A549 (cell line): ENCODE measurements at regions not wholly inside any gene's neighbourhood (a gene's known extent, or its start where the extent isn't known, plus 50 kb on each side); places are given as distances from the start of the nearest gene placed in this dataset.

Source experiments
- ATAC-seq, 2 experiments: fragments of 200-7000 bp in 1 of 2; fragments of >200 bp in 1 of 2; cut with Nextera tagmentation in 1 of 2; cut with Tn5 transposase in 1 of 2; 3 replicates each; pipeline versions ENCODE4 v1.8.0 to v1.9.1; 2018 to 2020; ENCODE audit warnings: mild to moderate bottlenecking in 1 of 2, moderate library complexity in 1 of 2
- CTCF ChIA-PET: fragments of 300-600 bp; sonication (Branson Sonifier 250); formaldehyde crosslinking; extraction: SDS; loops from one replicate; lab custom pipeline; 2021; ENCODE audit warnings: antibody characterized with exemption, inconsistent platforms; lab: Yijun Ruan, JAX
- POLR2A ChIA-PET: fragments of 350-600 bp; formaldehyde crosslinking; extraction: SDS; loops from one replicate; lab custom pipeline; 2021; ENCODE audit warnings: antibody characterized with exemption, inconsistent platforms; lab: Yijun Ruan, JAX
- DNase-seq, 2 experiments: peaks; one replicate each; pipeline versions ENCODE4 v3.0.0 to v3.0.0-alpha.2; 2011 to 2016; ENCODE audit warnings: low read depth in 1 of 2, low spot score in 1 of 2
- FAIRE-seq: peaks from 2 replicates; lab custom pipeline; 2011; peaks lifted over from hg19 to GRCh38; lab: Jason Lieb, UNC
- H3K27ac ChIP-seq, 2 experiments: fragments of >200 bp; sonication (Bioruptor Twin); formaldehyde crosslinking; 3 replicates each; pipeline ENCODE4 v1.5.1; 2016 to 2017
- H3K4me1 ChIP-seq: fragments of >200 bp; sonication (Bioruptor Twin); formaldehyde crosslinking; 3 replicates; pipeline ENCODE4 v1.6.1; 2016
- H3K4me2 ChIP-seq: fragments of >200 bp; sonication (Bioruptor Twin); formaldehyde crosslinking; 3 replicates; pipeline ENCODE4 v1.6.1; 2016
- H3K4me3 ChIP-seq: fragments of >200 bp; sonication (Bioruptor Twin); formaldehyde crosslinking; 3 replicates; pipeline ENCODE4 v1.5.1; 2016
- H3K9me3 ChIP-seq: fragments of >200 bp; sonication (Bioruptor Twin); formaldehyde crosslinking; 3 replicates; pipeline ENCODE4 v1.6.1; 2016
- BCL3 ChIP-seq: fragments of >200 bp; sonication (Bioruptor Twin); formaldehyde crosslinking; IDR thresholded peaks from 3 replicates; pipeline ENCODE4 v1.6.1; 2016
- CBX2 ChIP-seq: fragments of 200-600 bp; sonication (generic); IDR thresholded peaks from 2 replicates; pipeline ENCODE4 v1.6.1; 2016; ENCODE audit warnings: low read depth, mild to moderate bottlenecking, borderline replicate concordance
- CBX8 ChIP-seq: fragments of 200-600 bp; sonication (generic); IDR thresholded peaks from 2 replicates; pipeline ENCODE4 v1.6.1; 2016
- CEBPB ChIP-seq, 2 experiments: fragments of >200 bp in 1 of 2; sonication (Bioruptor Twin) in 1 of 2; formaldehyde crosslinking in 1 of 2; IDR thresholded peaks; 2 replicates each; pipeline ENCODE4 v1.6.1; 2012 to 2016
- CHD2 ChIP-seq: fragments of 150-350 bp; IDR thresholded peaks from 2 replicates; pipeline ENCODE4 v1.6.1; 2014; ENCODE audit warnings: low read length; ENCODE audit not compliant: partially characterized antibody
- CHD4 ChIP-seq: fragments of 200-600 bp; sonication (generic); IDR thresholded peaks from 2 replicates; pipeline ENCODE4 v1.6.1; 2016; ENCODE audit warnings: antibody characterized with exemption, mild to moderate bottlenecking, borderline replicate concordance
- CTCF ChIP-seq: fragments of >200 bp; sonication (Bioruptor Twin); formaldehyde crosslinking; IDR thresholded peaks from 3 replicates; pipeline ENCODE4 v1.5.1; 2016
- ELK1 ChIP-seq: fragments of 150-350 bp; IDR thresholded peaks from 2 replicates; pipeline ENCODE4 v1.6.1; 2014; ENCODE audit warnings: low read depth, mild to moderate bottlenecking, low read length
- FOSB ChIP-seq: fragments of 250-450 bp; sonication (Bioruptor Pico); IDR thresholded peaks from 2 replicates; pipeline ENCODE4 v1.5.0; 2020; ENCODE audit warnings: mild to moderate bottlenecking, moderate library complexity
- JUNB ChIP-seq: fragments of >200 bp; sonication (Bioruptor Twin); formaldehyde crosslinking; IDR thresholded peaks from 2 replicates; pipeline ENCODE4 v1.6.1; 2016
- KDM5A ChIP-seq: fragments of 200-600 bp; sonication (generic); IDR thresholded peaks from 2 replicates; pipeline ENCODE4 v1.6.1; 2016; ENCODE audit warnings: antibody characterized with exemption, mild to moderate bottlenecking
- MAFK ChIP-seq: fragments of 450-650 bp; IDR thresholded peaks from 2 replicates; pipeline ENCODE4 v1.6.1; 2014; ENCODE audit not compliant: partially characterized antibody
- MYC ChIP-seq: IDR thresholded peaks from 2 replicates; pipeline ENCODE4 v1.6.1; 2012; ENCODE audit warnings: mild to moderate bottlenecking, inconsistent platforms, low read length, improper control_type of control experiment, borderline replicate concordance
- NPAS2 ChIP-seq: fragments of 250-450 bp; sonication (Bioruptor Pico); IDR thresholded peaks from 2 replicates; pipeline ENCODE4 v1.8.0; 2022; ENCODE audit warnings: mild to moderate bottlenecking, moderate library complexity, borderline replicate concordance
- POLR2A ChIP-seq: IDR thresholded peaks from 2 replicates; pipeline ENCODE4 v1.6.1; 2012; ENCODE audit warnings: mild to moderate bottlenecking, low read length
- POLR2AphosphoS2 ChIP-seq: conservative IDR thresholded peaks from 2 replicates; pipeline ENCODE4 v1.6.1; 2012; ENCODE audit warnings: low read length, improper control_type of control experiment, inconsistent platforms
- RCOR1 ChIP-seq: fragments of 150-350 bp; IDR thresholded peaks from 2 replicates; pipeline ENCODE4 v1.6.1; 2014; ENCODE audit warnings: antibody characterized with exemption, low read length, low read depth
- REST ChIP-seq: fragments of 200-600 bp; sonication (generic); IDR thresholded peaks from 2 replicates; pipeline ENCODE4 v1.6.1; 2016; ENCODE audit warnings: antibody characterized with exemption, mild to moderate bottlenecking, moderate library complexity
- SMC3 ChIP-seq: fragments of >200 bp; sonication (Bioruptor Twin); formaldehyde crosslinking; IDR thresholded peaks from 3 replicates; pipeline ENCODE4 v1.6.1; 2018; ENCODE audit warnings: inconsistent platforms
- TP53 ChIP-seq: fragments of 250-450 bp; sonication (Bioruptor Pico); IDR thresholded peaks from 2 replicates; pipeline ENCODE4 v1.5.0; 2021; ENCODE audit warnings: mild to moderate bottlenecking, moderate library complexity
- ZFP36 ChIP-seq: fragments of 450-650 bp; IDR thresholded peaks from 2 replicates; pipeline ENCODE4 v1.6.1; 2014; ENCODE audit warnings: borderline replicate concordance; ENCODE audit not compliant: partially characterized antibody
- WGBS: methylation state at CpG from one replicate; pipeline ENCODE4 v1.1.6; 2017; ENCODE audit errors: missing lambda C conversion rate; 5-methylcytosine and 5-hydroxymethylcytosine counted together
- TF ChIP-seq, protein P1 (sequence below): IDR thresholded peaks from 2 replicates; pipeline ENCODE4 v1.6.1; 2012

DNA sequence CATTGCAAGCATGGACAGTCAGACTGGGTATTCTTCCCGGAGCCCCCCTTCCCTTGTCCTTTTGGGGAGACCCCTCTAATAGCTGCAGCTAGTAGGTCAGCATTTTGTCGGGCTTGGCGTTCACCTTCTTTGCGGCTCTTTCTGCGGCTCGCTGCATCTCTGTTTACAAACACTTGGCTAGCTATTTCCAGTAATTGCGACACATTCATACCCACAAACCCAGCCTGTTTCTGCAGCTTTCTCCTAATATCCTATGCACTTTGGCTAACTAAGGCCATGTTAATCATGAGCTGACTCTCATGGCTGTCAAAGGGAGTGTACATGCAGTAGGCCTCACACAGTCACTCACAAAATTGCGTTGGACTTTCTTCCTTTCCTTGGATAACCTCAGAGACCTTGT is 716.4 kb downstream of the AMY1C start:
- H3K27ac ChIP-seq = no peak overlapping the region
- no peak for FAIRE-seq
- CTCF ChIA-PET = no interaction called here
- no peak overlapping the region for H3K4me2 ChIP-seq
- no peaks in the 10 kb centered on the region for H3K9me3 ChIP-seq
- no peak for DNase-seq
- WGBS = 38% methylated on average over 8 of the region's 8 CpGs
- no peaks in the 10 kb centered on the region for H3K4me1 ChIP-seq
- TF ChIP-seq ZFP36 (no peak), TP53 (CRISPR knock-in tag) (no peak), CHD2 (no peak), KDM5A (no peak), CBX8 (no peak), CTCF (no peak), FOSB (CRISPR knock-in tag) (no peak), BCL3 (no peak), RCOR1 (no peak), MAFK (no peak), POLR2AphosphoS2 (no peak), ELK1 (no peak), POLR2A (no peak), MYC (no peak), JUNB (no peak), CEBPB (IDR thresholded peaks at IDR 0.05) (no peak), CBX2 (no peak), NPAS2 (CRISPR knock-in tag) (no peak)
- TF ChIP-seq, protein P1, sequence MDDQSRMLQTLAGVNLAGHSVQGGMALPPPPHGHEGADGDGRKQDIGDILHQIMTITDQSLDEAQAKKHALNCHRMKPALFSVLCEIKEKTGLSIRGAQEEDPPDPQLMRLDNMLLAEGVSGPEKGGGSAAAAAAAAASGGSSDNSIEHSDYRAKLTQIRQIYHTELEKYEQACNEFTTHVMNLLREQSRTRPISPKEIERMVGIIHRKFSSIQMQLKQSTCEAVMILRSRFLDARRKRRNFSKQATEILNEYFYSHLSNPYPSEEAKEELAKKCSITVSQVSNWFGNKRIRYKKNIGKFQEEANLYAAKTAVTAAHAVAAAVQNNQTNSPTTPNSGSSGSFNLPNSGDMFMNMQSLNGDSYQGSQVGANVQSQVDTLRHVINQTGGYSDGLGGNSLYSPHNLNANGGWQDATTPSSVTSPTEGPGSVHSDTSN = no peak
- no peak for ATAC-seq
- no peak overlapping the region for H3K4me3 ChIP-seq
- POLR2A ChIA-PET = no interaction called here

- no peak for DNase-seq
- no peaks in the 10 kb centered on the region for H3K4me1 ChIP-seq
- CTCF ChIA-PET = no interaction called here
- H3K27ac ChIP-seq = no peak overlapping the region
- TF ChIP-seq ELK1 = no peak
- TF ChIP-seq CHD4 = no peak
- TF ChIP-seq SMC3 = no peak
- TF ChIP-seq REST = no peak
- H3K9me3 ChIP-seq = no peaks in the 10 kb centered on the region
- WGBS = 10% methylated on average over 5 of the region's 5 CpGs
- no peak overlapping the region for H3K4me2 ChIP-seq
- no peak for ATAC-seq
- no peak for FAIRE-seq
- POLR2A ChIA-PET = no interaction called here
- H3K4me3 ChIP-seq = no peak overlapping the region
Observed at GRCh38 chr1:104467590-104467989, 717.9 kb downstream of the AMY1C start.
